ENCODE measurements at regions not wholly inside any gene's neighbourhood (a gene's known extent, or its start where the extent isn't known, plus 50 kb on each side); places are given as distances from the start of the nearest gene placed in this dataset.

DNA sequence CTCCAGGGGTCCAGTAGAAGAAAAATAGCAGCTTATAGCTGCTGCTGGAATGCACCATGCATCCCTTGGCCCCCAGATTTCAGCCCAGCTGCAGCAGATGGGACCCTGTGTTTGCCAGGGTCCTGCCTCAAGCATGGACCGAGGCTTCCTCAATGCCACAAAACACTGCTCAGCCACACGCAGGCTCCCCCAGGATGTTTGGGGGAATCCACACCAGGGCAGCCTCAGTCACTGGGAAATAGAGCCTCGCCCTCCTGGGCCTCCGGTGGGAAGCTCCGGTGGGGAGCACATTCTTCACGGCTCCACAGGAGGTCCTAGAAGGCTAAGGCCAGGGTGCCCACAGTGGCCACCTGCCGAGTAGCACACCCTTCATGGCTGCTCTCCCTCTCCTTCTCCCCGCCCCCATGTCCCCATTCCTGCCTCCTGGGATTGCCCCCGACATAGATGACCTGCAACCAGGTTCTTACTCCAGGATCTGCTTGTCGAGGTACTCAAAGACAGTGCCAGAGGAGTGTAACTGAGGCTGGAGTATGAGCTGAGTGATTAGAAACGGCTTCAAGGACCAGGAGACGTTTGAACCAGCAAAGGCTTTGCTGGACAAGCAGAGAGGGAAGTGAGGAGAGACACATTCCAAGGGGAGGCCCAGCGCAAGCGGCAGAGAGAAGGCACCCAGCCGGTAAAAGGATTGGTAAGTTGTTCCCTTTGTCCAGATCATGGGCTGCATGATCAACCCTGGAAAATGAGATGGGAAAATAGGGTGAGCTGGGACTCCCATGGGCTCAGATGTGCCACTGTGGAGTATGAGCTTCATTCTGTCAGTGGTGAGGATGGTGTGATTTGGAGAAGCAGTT lies 110.7 kb upstream of the UQCRFS1 start:
- dilution Hi-C loops (cut with MboI; ENCODE audit: extremely low pct_ligation_motif_present, low sequenced_read_pairs) = no loop called here

GRCh38 chr19:29324291-29324680 lies 111.3 kb upstream of the UQCRFS1 start:
- Histone ChIP-seq H2AFZ (ENCODE audit: control insufficient read depth, low read length) (no peak overlapping the region), H3K4me1 (ENCODE audit: control insufficient read depth, extremely low read depth, insufficient read depth, low read length) (no peaks in the 10 kb centered on the region), H3K27ac (ENCODE audit: control insufficient read depth, insufficient read depth, low read length) (no peak overlapping the region)

More for the DNA sequence above, 110.7 kb upstream of the UQCRFS1 start:
- no peaks in the 10 kb centered on the region for H3K36me3 ChIP-seq (ENCODE audit: control insufficient read depth in 2 of 2, extremely low read depth in 1 of 2, insufficient read depth in 2 of 2, low read length in 2 of 2)
- no peak for DNase-seq (ENCODE audit: low read depth, low spot score)
- peaks cover 13% of the 10 kb centered on the region for H3K9me3 ChIP-seq (ENCODE audit: control insufficient read depth, low read depth, low read length)
- H3K4me2 ChIP-seq (ENCODE audit: control insufficient read depth, extremely low read depth, insufficient read depth, low read depth, low read length) = no peak overlapping the region
- no peaks in the 10 kb centered on the region for H3K9me1 ChIP-seq (ENCODE audit: control insufficient read depth, extremely low read depth, insufficient read depth, low read length)
- no peaks in the 10 kb centered on the region for H3K27me3 ChIP-seq (ENCODE audit: control insufficient read depth, extremely low read depth, insufficient read depth, low read length)
- H3K4me3 ChIP-seq (ENCODE audit: control insufficient read depth in 2 of 3, extremely low read depth in 1 of 3, insufficient read depth in 2 of 3, low read depth in 1 of 3, low read length in 3 of 3) = no peak overlapping the region
- FAIRE-seq = no peak
- H2AFZ ChIP-seq (ENCODE audit: control insufficient read depth, low read length) = no peak overlapping the region
- H3K9ac ChIP-seq (ENCODE audit: control insufficient read depth, extremely low read depth, insufficient read depth, low read length) = no peak overlapping the region
- no peak overlapping the region for H3K27ac ChIP-seq (ENCODE audit: control insufficient read depth, insufficient read depth, low read length)
- TF ChIP-seq EZH2 (IDR thresholded peaks at IDR 0.05; ENCODE audit: low read length) = no peak
- TF ChIP-seq, protein P1, sequence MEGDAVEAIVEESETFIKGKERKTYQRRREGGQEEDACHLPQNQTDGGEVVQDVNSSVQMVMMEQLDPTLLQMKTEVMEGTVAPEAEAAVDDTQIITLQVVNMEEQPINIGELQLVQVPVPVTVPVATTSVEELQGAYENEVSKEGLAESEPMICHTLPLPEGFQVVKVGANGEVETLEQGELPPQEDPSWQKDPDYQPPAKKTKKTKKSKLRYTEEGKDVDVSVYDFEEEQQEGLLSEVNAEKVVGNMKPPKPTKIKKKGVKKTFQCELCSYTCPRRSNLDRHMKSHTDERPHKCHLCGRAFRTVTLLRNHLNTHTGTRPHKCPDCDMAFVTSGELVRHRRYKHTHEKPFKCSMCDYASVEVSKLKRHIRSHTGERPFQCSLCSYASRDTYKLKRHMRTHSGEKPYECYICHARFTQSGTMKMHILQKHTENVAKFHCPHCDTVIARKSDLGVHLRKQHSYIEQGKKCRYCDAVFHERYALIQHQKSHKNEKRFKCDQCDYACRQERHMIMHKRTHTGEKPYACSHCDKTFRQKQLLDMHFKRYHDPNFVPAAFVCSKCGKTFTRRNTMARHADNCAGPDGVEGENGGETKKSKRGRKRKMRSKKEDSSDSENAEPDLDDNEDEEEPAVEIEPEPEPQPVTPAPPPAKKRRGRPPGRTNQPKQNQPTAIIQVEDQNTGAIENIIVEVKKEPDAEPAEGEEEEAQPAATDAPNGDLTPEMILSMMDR (optimal IDR thresholded peaks at IDR 0.05 in 1 of 3, IDR thresholded peaks at IDR 0.05 in 1 of 3, conservative IDR thresholded peaks at IDR 0.05 in 1 of 3; ENCODE audit: extremely low read depth in 1 of 3, insufficient read depth in 2 of 3, low read length in 3 of 3) = no peak
- no peaks in the 10 kb centered on the region for H4K20me1 ChIP-seq (ENCODE audit: control insufficient read depth, extremely low read depth, insufficient read depth, low read length)
- no peaks in the 10 kb centered on the region for H3K79me2 ChIP-seq (ENCODE audit: control insufficient read depth, insufficient read depth, low read length)
- H3K4me1 ChIP-seq (ENCODE audit: control insufficient read depth, extremely low read depth, insufficient read depth, low read length) = no peaks in the 10 kb centered on the region

More at GRCh38 chr19:29324291-29324680, 111.3 kb upstream of the UQCRFS1 start:
- no peak for DNase-seq (ENCODE audit: low read depth, low spot score)
- FAIRE-seq = no peak
- Histone ChIP-seq H3K9me3 (ENCODE audit: control insufficient read depth, low read depth, low read length) (peaks cover 14% of the 10 kb centered on the region), H4K20me1 (ENCODE audit: control insufficient read depth, extremely low read depth, insufficient read depth, low read length) (no peaks in the 10 kb centered on the region), H3K36me3 (ENCODE audit: control insufficient read depth in 2 of 2, extremely low read depth in 1 of 2, insufficient read depth in 2 of 2, low read length in 2 of 2) (no peaks in the 10 kb centered on the region), H3K27me3 (ENCODE audit: control insufficient read depth, extremely low read depth, insufficient read depth, low read length) (no peaks in the 10 kb centered on the region), H3K79me2 (ENCODE audit: control insufficient read depth, insufficient read depth, low read length) (no peaks in the 10 kb centered on the region), H3K9ac (ENCODE audit: control insufficient read depth, extremely low read depth, insufficient read depth, low read length) (no peak overlapping the region), H3K4me2 (ENCODE audit: control insufficient read depth, extremely low read depth, insufficient read depth, low read depth, low read length) (no peak overlapping the region), H3K4me3 (ENCODE audit: control insufficient read depth in 2 of 3, extremely low read depth in 1 of 3, insufficient read depth in 2 of 3, low read depth in 1 of 3, low read length in 3 of 3) (no peak overlapping the region), H3K9me1 (ENCODE audit: control insufficient read depth, extremely low read depth, insufficient read depth, low read length) (no peaks in the 10 kb centered on the region)
- no peak for TF ChIP-seq EZH2 (IDR thresholded peaks at IDR 0.05; ENCODE audit: low read length)
- TF ChIP-seq, protein P1 (optimal IDR thresholded peaks at IDR 0.05 in 1 of 3, IDR thresholded peaks at IDR 0.05 in 1 of 3, conservative IDR thresholded peaks at IDR 0.05 in 1 of 3; ENCODE audit: extremely low read depth in 1 of 3, insufficient read depth in 2 of 3, low read length in 3 of 3) = no peak
- dilution Hi-C loops (cut with MboI; ENCODE audit: extremely low pct_ligation_motif_present, low sequenced_read_pairs) = no loop called here

All from keratinocyte (primary cell).